MCF 10A (cell line): ENCODE measurements at regions not wholly inside any gene's neighbourhood (a gene's known extent, or its start where the extent isn't known, plus 50 kb on each side); places are given as distances from the start of the nearest gene placed in this dataset.
A peak's percentile ranks its signal among the peaks of the same experiment; 100 is the strongest.

Source experiments
- BruUV-seq: library from RNA; stranded (reverse); fragments of 400-500 nt; replicated peaks from 2 replicates; lab custom pipeline; 2021; lab: Mats Ljungman, UMichigan
- CTCF ChIA-PET: fragments of 300-600 bp; sonication (Branson Sonifier 250); formaldehyde crosslinking; extraction: SDS; loops from one replicate; lab custom pipeline; 2021; ENCODE audit warnings: antibody characterized with exemption, inconsistent platforms; lab: Yijun Ruan, JAX
- POLR2A ChIA-PET: fragments of 300-600, 350-650 bp; sonication (Branson Sonifier 250); formaldehyde crosslinking; extraction: SDS; loops from one replicate; lab custom pipeline; 2020; ENCODE audit warnings: antibody characterized with exemption, inconsistent platforms; lab: Yijun Ruan, JAX
- DNase-seq: peaks from one replicate; pipeline ENCODE4 v3.0.0-alpha.2; 2018; ENCODE audit not compliant: unreplicated experiment
- H3K27ac Mint-ChIP-seq: one replicate; pipeline ENCODE4 v1.8.0; 2022; ENCODE audit warnings: mild to moderate bottlenecking, low read depth, mixed read lengths; ENCODE audit not compliant: unreplicated experiment
- H3K27me3 Mint-ChIP-seq: one replicate; pipeline ENCODE4 v1.8.0; 2022; ENCODE audit warnings: mixed read lengths; ENCODE audit not compliant: insufficient read depth, unreplicated experiment
- H3K36me3 Mint-ChIP-seq: one replicate; pipeline ENCODE4 v1.8.0; 2022; ENCODE audit warnings: mild to moderate bottlenecking, moderate library complexity, mixed read lengths; ENCODE audit not compliant: insufficient read depth, unreplicated experiment
- H3K4me1 Mint-ChIP-seq: one replicate; pipeline ENCODE4 v1.8.0; 2022; ENCODE audit warnings: mixed read lengths; ENCODE audit not compliant: insufficient read depth, unreplicated experiment
- H3K4me3 Mint-ChIP-seq: one replicate; pipeline ENCODE4 v1.8.0; 2022; ENCODE audit warnings: mild to moderate bottlenecking, moderate library complexity, mixed read lengths; ENCODE audit not compliant: unreplicated experiment
- H3K9me3 Mint-ChIP-seq: one replicate; pipeline ENCODE4 v1.8.0; 2022; ENCODE audit warnings: mixed read lengths; ENCODE audit not compliant: unreplicated experiment
- intact Hi-C: fragments of 100-400 bp; cut with micrococcal nuclease; formaldehyde crosslinking; loops from 2 replicates; pipeline ENCODE4 v1.14.1; 2022
- TF ChIP-seq, protein P1 (sequence below): fragments of 200-600 bp; IDR thresholded peaks from one replicate; pipeline ENCODE4 v1.8.0; 2022; ENCODE audit warnings: antibody characterized with exemption, mild to moderate bottlenecking; ENCODE audit not compliant: unreplicated experiment

GRCh38 chr16:86452451-86452850 is 57.9 kb upstream of the FOXF1 start:
- no peak overlapping the region for H3K27ac Mint-ChIP-seq
- ChIA-PET CTCF (no interaction called here), POLR2A (no interaction called here)
- no peaks in the 10 kb centered on the region for H3K36me3 Mint-ChIP-seq
- no peaks in the 10 kb centered on the region for H3K4me1 Mint-ChIP-seq
- TF ChIP-seq, protein P1, sequence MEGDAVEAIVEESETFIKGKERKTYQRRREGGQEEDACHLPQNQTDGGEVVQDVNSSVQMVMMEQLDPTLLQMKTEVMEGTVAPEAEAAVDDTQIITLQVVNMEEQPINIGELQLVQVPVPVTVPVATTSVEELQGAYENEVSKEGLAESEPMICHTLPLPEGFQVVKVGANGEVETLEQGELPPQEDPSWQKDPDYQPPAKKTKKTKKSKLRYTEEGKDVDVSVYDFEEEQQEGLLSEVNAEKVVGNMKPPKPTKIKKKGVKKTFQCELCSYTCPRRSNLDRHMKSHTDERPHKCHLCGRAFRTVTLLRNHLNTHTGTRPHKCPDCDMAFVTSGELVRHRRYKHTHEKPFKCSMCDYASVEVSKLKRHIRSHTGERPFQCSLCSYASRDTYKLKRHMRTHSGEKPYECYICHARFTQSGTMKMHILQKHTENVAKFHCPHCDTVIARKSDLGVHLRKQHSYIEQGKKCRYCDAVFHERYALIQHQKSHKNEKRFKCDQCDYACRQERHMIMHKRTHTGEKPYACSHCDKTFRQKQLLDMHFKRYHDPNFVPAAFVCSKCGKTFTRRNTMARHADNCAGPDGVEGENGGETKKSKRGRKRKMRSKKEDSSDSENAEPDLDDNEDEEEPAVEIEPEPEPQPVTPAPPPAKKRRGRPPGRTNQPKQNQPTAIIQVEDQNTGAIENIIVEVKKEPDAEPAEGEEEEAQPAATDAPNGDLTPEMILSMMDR: no peak
- no peak for DNase-seq
- no TSS peak for BruUV-seq
- H3K9me3 Mint-ChIP-seq: no peaks in the 10 kb centered on the region
- no peak overlapping the region for H3K4me3 Mint-ChIP-seq
- H3K27me3 Mint-ChIP-seq: peaks cover 80% of the 10 kb centered on the region
- intact Hi-C loops: no loop called here

DNA sequence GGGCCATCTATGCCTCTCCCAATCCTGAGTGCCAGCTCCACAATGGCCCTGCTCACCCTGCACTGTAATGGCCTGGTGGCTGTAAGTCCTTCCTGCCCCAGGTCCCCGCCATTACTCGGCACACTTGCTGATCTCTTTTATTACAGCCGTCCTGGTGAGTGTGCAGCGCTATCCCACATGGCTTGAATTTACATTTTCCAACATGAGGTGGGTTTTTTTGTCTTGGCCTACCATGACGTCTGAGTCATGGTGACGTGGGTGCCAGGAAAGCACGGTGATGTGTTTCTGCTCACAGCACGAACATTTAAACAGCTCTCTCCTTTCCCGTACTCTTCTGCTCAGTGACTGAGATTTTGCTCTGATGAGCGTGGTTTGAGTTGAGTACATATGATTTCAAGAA is 55.2 kb upstream of the FOXF1 start:
- intact Hi-C loops: no loop called here
- no peak overlapping the region for H3K27ac Mint-ChIP-seq
- no peak overlapping the region for H3K4me3 Mint-ChIP-seq
- no peaks in the 10 kb centered on the region for H3K36me3 Mint-ChIP-seq
- BruUV-seq: no TSS peak
- TF ChIP-seq, protein P1: no peak
- no peak for DNase-seq
- ChIA-PET POLR2A (no interaction called here), CTCF (no interaction called here)
- peaks cover 97% of the 10 kb centered on the region for H3K27me3 Mint-ChIP-seq
- peaks cover 6% of the 10 kb centered on the region for H3K4me1 Mint-ChIP-seq
- H3K9me3 Mint-ChIP-seq: no peaks in the 10 kb centered on the region

- ChIA-PET CTCF (no interaction called here), POLR2A (no interaction called here)
- intact Hi-C loops: no loop called here
- Mint-ChIP-seq H3K4me3 (no peak overlapping the region), H3K27ac (no peak overlapping the region), H3K36me3 (no peaks in the 10 kb centered on the region), H3K4me1 (peaks cover 6% of the 10 kb centered on the region), H3K27me3 (peaks cover 97% of the 10 kb centered on the region), H3K9me3 (no peaks in the 10 kb centered on the region)
- no TSS peak for BruUV-seq
- no peak for DNase-seq
- TF ChIP-seq, protein P1: no peak
Observed at GRCh38 chr16:86455640-86456039, 54.7 kb upstream of the FOXF1 start.

DNA sequence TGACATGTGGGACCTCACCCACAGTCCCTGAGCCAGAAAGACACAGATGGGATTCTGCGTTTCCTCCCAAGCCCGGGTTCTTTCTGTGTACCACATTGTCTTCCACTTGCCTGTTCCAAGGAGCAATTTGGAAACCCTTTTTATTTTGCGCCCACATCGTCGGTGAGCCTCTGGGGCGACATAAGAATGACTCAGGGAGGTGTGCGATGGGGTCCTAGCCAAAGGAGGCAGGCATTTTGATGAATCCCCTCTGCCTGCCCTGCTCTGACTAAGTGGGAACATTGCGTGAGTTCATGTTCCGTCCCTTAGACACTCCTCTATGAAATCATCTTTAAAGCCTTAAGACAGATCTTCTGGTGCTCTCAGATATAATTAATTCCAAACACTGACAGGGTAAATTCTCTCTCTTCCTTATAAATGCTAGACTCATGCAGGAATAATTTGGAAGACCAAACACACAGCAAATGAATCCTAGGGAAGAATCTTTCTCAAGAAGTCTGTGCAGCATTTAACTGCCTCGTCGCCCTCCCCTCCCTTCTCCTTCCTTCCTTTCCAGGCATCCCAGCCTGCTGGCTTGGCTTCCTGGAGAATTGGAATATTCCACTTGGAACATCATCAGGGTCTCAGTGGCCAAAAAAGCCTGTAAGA is 52.7 kb upstream of the FOXF1 start:
- ChIA-PET CTCF (interaction anchor here (0.5 kb wide), 1 partner anchor 24 kb away, joined by 3 read pairs; no protein-coding TSS in a partner anchor), POLR2A (no interaction called here)
- Mint-ChIP-seq H3K27ac (no peak overlapping the region), H3K36me3 (no peaks in the 10 kb centered on the region), H3K4me1 (peaks cover 6% of the 10 kb centered on the region), H3K4me3 (no peak overlapping the region), H3K9me3 (no peaks in the 10 kb centered on the region), H3K27me3 (peaks cover 90% of the 10 kb centered on the region)
- BruUV-seq: no TSS peak
- peak; percentile 7 for DNase-seq
- TF ChIP-seq, protein P1: no peak
- intact Hi-C loops: no loop called here
